ENCODE measurements at regions not wholly inside any gene's neighbourhood (a gene's known extent, or its start where the extent isn't known, plus 50 kb on each side); places are given as distances from the start of the nearest gene placed in this dataset.

GRCh38 chr1:80926531-80926930, 874.2 kb upstream of the ADGRL2 start:
- peaks cover 9% of the 10 kb centered on the region for H3K9me3 ChIP-seq (ENCODE audit: low read length)
- H3K4me3 ChIP-seq (ENCODE audit: low read depth in 1 of 2, low read length in 2 of 2): no peak overlapping the region
- no peaks in the 10 kb centered on the region for H3K4me1 ChIP-seq (ENCODE audit: insufficient read depth, low read length)
- H3K27ac ChIP-seq (ENCODE audit: low read depth, low read length): no peak overlapping the region
- no peaks in the 10 kb centered on the region for H3K36me3 ChIP-seq (ENCODE audit: insufficient read depth, low read length)
- H3K9ac ChIP-seq (ENCODE audit: low read length): no peak overlapping the region
- H3K27me3 ChIP-seq (ENCODE audit: control insufficient read depth in 1 of 2, insufficient read depth in 2 of 2, low read length in 2 of 2): no peaks in the 10 kb centered on the region

GRCh38 chr1:80925130-80925805, 875.5 kb upstream of the ADGRL2 start:
- Histone ChIP-seq H3K9me3 (ENCODE audit: low read length) (peaks cover 4% of the 10 kb centered on the region), H3K4me3 (ENCODE audit: low read depth in 1 of 2, low read length in 2 of 2) (no peak overlapping the region), H3K4me1 (ENCODE audit: insufficient read depth, low read length) (no peaks in the 10 kb centered on the region), H3K27me3 (ENCODE audit: control insufficient read depth in 1 of 2, insufficient read depth in 2 of 2, low read length in 2 of 2) (no peaks in the 10 kb centered on the region), H3K36me3 (ENCODE audit: insufficient read depth, low read length) (no peaks in the 10 kb centered on the region), H3K27ac (ENCODE audit: low read depth, low read length) (no peak overlapping the region), H3K9ac (ENCODE audit: low read length) (no peak overlapping the region)

- no peaks in the 10 kb centered on the region for H3K36me3 ChIP-seq (ENCODE audit: insufficient read depth, low read length)
- no peak overlapping the region for H3K27ac ChIP-seq (ENCODE audit: low read depth, low read length)
- H3K9me3 ChIP-seq (ENCODE audit: low read length): no peaks in the 10 kb centered on the region
- H3K27me3 ChIP-seq (ENCODE audit: control insufficient read depth in 1 of 2, insufficient read depth in 2 of 2, low read length in 2 of 2): no peaks in the 10 kb centered on the region
- no peak overlapping the region for H3K4me3 ChIP-seq (ENCODE audit: low read depth in 1 of 2, low read length in 2 of 2)
- H3K4me1 ChIP-seq (ENCODE audit: insufficient read depth, low read length): no peaks in the 10 kb centered on the region
- no peak overlapping the region for H3K9ac ChIP-seq (ENCODE audit: low read length)
Observed at GRCh38 chr1:80924290-80924689, 876.4 kb upstream of the ADGRL2 start.

- H3K36me3 ChIP-seq (ENCODE audit: insufficient read depth, low read length): no peaks in the 10 kb centered on the region
- H3K4me1 ChIP-seq (ENCODE audit: insufficient read depth, low read length): peaks cover 6% of the 10 kb centered on the region
- no peaks in the 10 kb centered on the region for H3K9me3 ChIP-seq (ENCODE audit: low read length)
- H3K27ac ChIP-seq (ENCODE audit: low read depth, low read length): no peak overlapping the region
- H3K4me3 ChIP-seq (ENCODE audit: low read depth in 1 of 2, low read length in 2 of 2): no peak overlapping the region
- H3K27me3 ChIP-seq (ENCODE audit: control insufficient read depth in 1 of 2, insufficient read depth in 2 of 2, low read length in 2 of 2): no peaks in the 10 kb centered on the region
- no peak overlapping the region for H3K9ac ChIP-seq (ENCODE audit: low read length)
Observed at GRCh38 chr1:80922906-80923305, 877.8 kb upstream of the ADGRL2 start.

GRCh38 chr1:80919426-80919825, 881.3 kb upstream of the ADGRL2 start:
- H3K27ac ChIP-seq (ENCODE audit: low read depth, low read length): no peak overlapping the region
- no peaks in the 10 kb centered on the region for H3K9me3 ChIP-seq (ENCODE audit: low read length)
- no peak overlapping the region for H3K4me3 ChIP-seq (ENCODE audit: low read depth in 1 of 2, low read length in 2 of 2)
- H3K36me3 ChIP-seq (ENCODE audit: insufficient read depth, low read length): no peaks in the 10 kb centered on the region
- peaks cover 15% of the 10 kb centered on the region for H3K4me1 ChIP-seq (ENCODE audit: insufficient read depth, low read length)
- no peak overlapping the region for H3K9ac ChIP-seq (ENCODE audit: low read length)
- no peaks in the 10 kb centered on the region for H3K27me3 ChIP-seq (ENCODE audit: control insufficient read depth in 1 of 2, insufficient read depth in 2 of 2, low read length in 2 of 2)

GRCh38 chr1:80918380-80918779, 882.4 kb upstream of the ADGRL2 start:
- Histone ChIP-seq H3K36me3 (ENCODE audit: insufficient read depth, low read length) (no peaks in the 10 kb centered on the region), H3K27me3 (ENCODE audit: control insufficient read depth in 1 of 2, insufficient read depth in 2 of 2, low read length in 2 of 2) (no peaks in the 10 kb centered on the region), H3K9ac (ENCODE audit: low read length) (no peak overlapping the region), H3K9me3 (ENCODE audit: low read length) (no peaks in the 10 kb centered on the region), H3K4me3 (ENCODE audit: low read depth in 1 of 2, low read length in 2 of 2) (no peak overlapping the region), H3K4me1 (ENCODE audit: insufficient read depth, low read length) (peaks cover 15% of the 10 kb centered on the region), H3K27ac (ENCODE audit: low read depth, low read length) (no peak overlapping the region)

GRCh38 chr1:80917826-80918225, 882.9 kb upstream of the ADGRL2 start:
- Histone ChIP-seq H3K27me3 (ENCODE audit: control insufficient read depth in 1 of 2, insufficient read depth in 2 of 2, low read length in 2 of 2) (no peaks in the 10 kb centered on the region), H3K9me3 (ENCODE audit: low read length) (no peaks in the 10 kb centered on the region), H3K9ac (ENCODE audit: low read length) (no peak overlapping the region), H3K4me1 (ENCODE audit: insufficient read depth, low read length) (peaks cover 15% of the 10 kb centered on the region), H3K27ac (ENCODE audit: low read depth, low read length) (no peak overlapping the region), H3K36me3 (ENCODE audit: insufficient read depth, low read length) (no peaks in the 10 kb centered on the region), H3K4me3 (ENCODE audit: low read depth in 1 of 2, low read length in 2 of 2) (no peak overlapping the region)

- no peaks in the 10 kb centered on the region for H3K36me3 ChIP-seq (ENCODE audit: insufficient read depth, low read length)
- no peak overlapping the region for H3K9ac ChIP-seq (ENCODE audit: low read length)
- H3K9me3 ChIP-seq (ENCODE audit: low read length): no peaks in the 10 kb centered on the region
- peaks cover 15% of the 10 kb centered on the region for H3K4me1 ChIP-seq (ENCODE audit: insufficient read depth, low read length)
- no peaks in the 10 kb centered on the region for H3K27me3 ChIP-seq (ENCODE audit: control insufficient read depth in 1 of 2, insufficient read depth in 2 of 2, low read length in 2 of 2)
- H3K4me3 ChIP-seq (ENCODE audit: low read depth in 1 of 2, low read length in 2 of 2): no peak overlapping the region
- no peak overlapping the region for H3K27ac ChIP-seq (ENCODE audit: low read depth, low read length)
Observed at GRCh38 chr1:80917225-80917624, 883.5 kb upstream of the ADGRL2 start.

- H3K9ac ChIP-seq (ENCODE audit: low read length): no peak overlapping the region
- no peaks in the 10 kb centered on the region for H3K9me3 ChIP-seq (ENCODE audit: low read length)
- H3K27ac ChIP-seq (ENCODE audit: low read depth, low read length): no peak overlapping the region
- no peak overlapping the region for H3K4me3 ChIP-seq (ENCODE audit: low read depth in 1 of 2, low read length in 2 of 2)
- no peaks in the 10 kb centered on the region for H3K27me3 ChIP-seq (ENCODE audit: control insufficient read depth in 1 of 2, insufficient read depth in 2 of 2, low read length in 2 of 2)
- H3K36me3 ChIP-seq (ENCODE audit: insufficient read depth, low read length): no peaks in the 10 kb centered on the region
- H3K4me1 ChIP-seq (ENCODE audit: insufficient read depth, low read length): peaks cover 15% of the 10 kb centered on the region
Observed at GRCh38 chr1:80915491-80915890, 885.2 kb upstream of the ADGRL2 start.

- Histone ChIP-seq H3K9me3 (ENCODE audit: low read length) (no peaks in the 10 kb centered on the region), H3K27ac (ENCODE audit: low read depth, low read length) (no peak overlapping the region), H3K4me3 (ENCODE audit: low read depth in 1 of 2, low read length in 2 of 2) (no peak overlapping the region), H3K36me3 (ENCODE audit: insufficient read depth, low read length) (no peaks in the 10 kb centered on the region), H3K9ac (ENCODE audit: low read length) (no peak overlapping the region), H3K4me1 (ENCODE audit: insufficient read depth, low read length) (no peaks in the 10 kb centered on the region), H3K27me3 (ENCODE audit: control insufficient read depth in 1 of 2, insufficient read depth in 2 of 2, low read length in 2 of 2) (no peaks in the 10 kb centered on the region)
Observed at GRCh38 chr1:80910426-80910825, 890.3 kb upstream of the ADGRL2 start.

- H3K9me3 ChIP-seq (ENCODE audit: low read length): no peaks in the 10 kb centered on the region
- no peaks in the 10 kb centered on the region for H3K4me1 ChIP-seq (ENCODE audit: insufficient read depth, low read length)
- no peak overlapping the region for H3K9ac ChIP-seq (ENCODE audit: low read length)
- H3K27ac ChIP-seq (ENCODE audit: low read depth, low read length): no peak overlapping the region
- no peaks in the 10 kb centered on the region for H3K36me3 ChIP-seq (ENCODE audit: insufficient read depth, low read length)
- no peaks in the 10 kb centered on the region for H3K27me3 ChIP-seq (ENCODE audit: control insufficient read depth in 1 of 2, insufficient read depth in 2 of 2, low read length in 2 of 2)
- no peak overlapping the region for H3K4me3 ChIP-seq (ENCODE audit: low read depth in 1 of 2, low read length in 2 of 2)
Observed at GRCh38 chr1:80909172-80909784, 891.5 kb upstream of the ADGRL2 start.

GRCh38 chr1:80896781-80897356, 903.9 kb upstream of the ADGRL2 start:
- Histone ChIP-seq H3K27me3 (ENCODE audit: control insufficient read depth in 1 of 2, insufficient read depth in 2 of 2, low read length in 2 of 2) (no peaks in the 10 kb centered on the region), H3K9ac (ENCODE audit: low read length) (no peak overlapping the region), H3K36me3 (ENCODE audit: insufficient read depth, low read length) (no peaks in the 10 kb centered on the region), H3K4me1 (ENCODE audit: insufficient read depth, low read length) (no peaks in the 10 kb centered on the region), H3K9me3 (ENCODE audit: low read length) (no peaks in the 10 kb centered on the region), H3K27ac (ENCODE audit: low read depth, low read length) (no peak overlapping the region), H3K4me3 (ENCODE audit: low read depth in 1 of 2, low read length in 2 of 2) (no peak overlapping the region)
